Activated B cell treated with CpG ODN at 0.5 μM for 24 hours (primary cell): ENCODE measurements at regions not wholly inside any gene's neighbourhood (a gene's known extent, or its start where the extent isn't known, plus 50 kb on each side); places are given as distances from the start of the nearest gene placed in this dataset.

Experiments used
- ATAC-seq: fragments of 200-7000 bp; cut with Tn5 transposase; one replicate; pipeline ENCODE4 v1.10.0; 2021; ENCODE audit warnings: low read depth, mild to moderate bottlenecking, moderate library complexity
- CTCF ChIA-PET: fragments of 350-600 bp; sonication (Branson Sonifier 250); formaldehyde crosslinking; loops from one replicate; lab custom pipeline; 2021; ENCODE audit warnings: antibody characterized with exemption; lab: Charles Lee
- POLR2A ChIA-PET: fragments of 350-600 bp; sonication (Branson Sonifier 250); formaldehyde crosslinking; loops from one replicate; lab custom pipeline; 2021; ENCODE audit warnings: antibody characterized with exemption; lab: Charles Lee
- DNase-seq: peaks from one replicate; pipeline ENCODE4 v3.0.0; 2022
- H3K27ac Mint-ChIP-seq: one replicate; pipeline ENCODE4 v1.8.0; 2020; ENCODE audit warnings: mixed read lengths
- H3K27me3 Mint-ChIP-seq: one replicate; pipeline ENCODE4 v1.8.0; 2021; ENCODE audit warnings: mixed read lengths
- H3K36me3 Mint-ChIP-seq: one replicate; pipeline ENCODE4 v1.8.0; 2021; ENCODE audit warnings: low read depth, mixed read lengths
- H3K4me1 Mint-ChIP-seq: one replicate; pipeline ENCODE4 v1.8.0; 2021; ENCODE audit warnings: mixed read lengths
- H3K4me3 Mint-ChIP-seq: one replicate; pipeline ENCODE4 v1.8.0; 2020; ENCODE audit warnings: mild to moderate bottlenecking, mixed read lengths
- H3K9me3 Mint-ChIP-seq: one replicate; pipeline ENCODE4 v1.8.0; 2020; ENCODE audit warnings: mixed read lengths
- intact Hi-C: fragments of 100-400 bp; cut with micrococcal nuclease; formaldehyde crosslinking; loops from one replicate; pipeline ENCODE4 v1.15.1; 2024
- TF ChIP-seq, protein P1 (sequence below): fragments of 200-600 bp; IDR thresholded peaks from one replicate; pipeline ENCODE4 v1.8.0; 2022; ENCODE audit warnings: antibody characterized with exemption, mild to moderate bottlenecking

DNA sequence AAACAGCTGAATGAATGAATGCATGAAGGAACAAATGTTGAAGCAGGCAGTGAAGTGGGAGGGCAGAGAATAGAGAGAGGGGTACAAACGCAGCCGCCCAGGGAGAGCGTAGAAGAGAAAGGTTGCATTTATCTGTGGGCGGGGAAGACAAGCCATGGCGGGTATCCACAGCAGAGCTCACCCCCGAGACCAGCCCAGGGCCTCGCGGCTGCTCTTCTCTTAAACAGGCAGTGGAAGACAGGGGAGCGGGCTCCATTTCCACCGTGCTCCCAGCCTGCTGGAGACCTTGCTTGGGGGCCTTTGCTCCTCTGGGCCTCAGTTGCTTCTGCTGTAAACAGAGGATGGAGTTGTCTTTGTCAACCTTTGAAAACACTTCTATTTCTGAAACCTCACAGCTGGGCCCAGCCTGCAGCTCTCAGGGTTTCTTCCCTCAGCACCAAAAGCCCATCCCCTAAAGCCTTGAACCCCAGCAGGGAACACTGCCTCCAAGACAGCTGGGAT, 259.5 kb downstream of the UACA start:
- intact Hi-C loops, result loop anchor here (1.0 kb wide), 2 partner anchors 11 to 22 kb away; no protein-coding TSS in a partner anchor
- DNase-seq (no peak), ATAC-seq (peak; percentile 14)
- Mint-ChIP-seq H3K27me3 (no peaks in the 10 kb centered on the region), H3K36me3 (no peaks in the 10 kb centered on the region), H3K9me3 (no peaks in the 10 kb centered on the region), H3K27ac (peak overlapping the region; percentile 90), H3K4me3 (peak overlapping the region; percentile 70), H3K4me1 (peaks cover 68% of the 10 kb centered on the region)
- ChIA-PET POLR2A (interaction anchor here (0.6 to 5.7 kb wide), 22 partner anchors 8 to 1051 kb away, joined by 3 to 59 read pairs (median 6); partner anchors contain the start of genes RPLP1 and TLE3), CTCF (interaction anchor here (1.0 to 4.1 kb wide), 8 partner anchors 9 to 741 kb away, joined by 3 to 25 read pairs (median 8); partner anchors contain the start of gene TLE3)
- TF ChIP-seq, protein P1, sequence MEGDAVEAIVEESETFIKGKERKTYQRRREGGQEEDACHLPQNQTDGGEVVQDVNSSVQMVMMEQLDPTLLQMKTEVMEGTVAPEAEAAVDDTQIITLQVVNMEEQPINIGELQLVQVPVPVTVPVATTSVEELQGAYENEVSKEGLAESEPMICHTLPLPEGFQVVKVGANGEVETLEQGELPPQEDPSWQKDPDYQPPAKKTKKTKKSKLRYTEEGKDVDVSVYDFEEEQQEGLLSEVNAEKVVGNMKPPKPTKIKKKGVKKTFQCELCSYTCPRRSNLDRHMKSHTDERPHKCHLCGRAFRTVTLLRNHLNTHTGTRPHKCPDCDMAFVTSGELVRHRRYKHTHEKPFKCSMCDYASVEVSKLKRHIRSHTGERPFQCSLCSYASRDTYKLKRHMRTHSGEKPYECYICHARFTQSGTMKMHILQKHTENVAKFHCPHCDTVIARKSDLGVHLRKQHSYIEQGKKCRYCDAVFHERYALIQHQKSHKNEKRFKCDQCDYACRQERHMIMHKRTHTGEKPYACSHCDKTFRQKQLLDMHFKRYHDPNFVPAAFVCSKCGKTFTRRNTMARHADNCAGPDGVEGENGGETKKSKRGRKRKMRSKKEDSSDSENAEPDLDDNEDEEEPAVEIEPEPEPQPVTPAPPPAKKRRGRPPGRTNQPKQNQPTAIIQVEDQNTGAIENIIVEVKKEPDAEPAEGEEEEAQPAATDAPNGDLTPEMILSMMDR, result no peak

GRCh38 chr15:70503073-70503745, 260.1 kb downstream of the UACA start:
- H3K36me3 Mint-ChIP-seq, result no peaks in the 10 kb centered on the region
- no peaks in the 10 kb centered on the region for H3K27me3 Mint-ChIP-seq
- H3K9me3 Mint-ChIP-seq, result no peaks in the 10 kb centered on the region
- CTCF ChIA-PET, result interaction anchor here (1.7 to 4.1 kb wide), 3 partner anchors 10 to 404 kb away, joined by 8 to 13 read pairs (median 9); partner anchors contain the start of gene TLE3
- peak overlapping the region; percentile 70 for H3K4me3 Mint-ChIP-seq
- H3K4me1 Mint-ChIP-seq, result peaks cover 62% of the 10 kb centered on the region
- peak; percentile 10 for ATAC-seq
- intact Hi-C loops, result no loop called here
- DNase-seq, result no peak
- POLR2A ChIA-PET, result interaction anchor here (0.9 to 5.7 kb wide), 15 partner anchors 8 to 746 kb away, joined by 3 to 59 read pairs (median 6); partner anchors contain the start of gene TLE3
- TF ChIP-seq, protein P1, result no peak
- H3K27ac Mint-ChIP-seq, result peak overlapping the region; percentile 90

DNA sequence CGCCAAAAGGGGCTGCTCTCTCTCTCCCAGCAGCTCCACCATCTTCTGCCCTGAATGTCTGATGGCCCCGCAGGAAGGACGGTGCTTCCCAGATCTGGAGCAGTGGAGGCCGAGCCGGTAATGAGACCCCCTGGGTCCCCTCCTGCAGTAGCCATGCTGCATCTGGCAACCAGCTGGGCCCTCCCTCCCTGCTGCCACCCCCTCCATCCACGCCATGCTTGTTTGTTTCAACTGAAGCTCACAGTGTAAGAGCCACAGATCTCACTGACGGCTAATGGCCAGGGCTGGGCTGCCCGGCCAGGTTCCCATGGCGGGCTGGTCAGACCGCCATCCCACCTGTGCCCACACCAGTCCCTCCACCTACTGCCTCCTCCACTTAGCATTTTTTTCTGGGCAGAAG, 260.8 kb downstream of the UACA start:
- Mint-ChIP-seq H3K4me1 (peaks cover 58% of the 10 kb centered on the region), H3K36me3 (no peaks in the 10 kb centered on the region), H3K4me3 (no peak overlapping the region), H3K27me3 (no peaks in the 10 kb centered on the region), H3K27ac (peak overlapping the region; percentile 90), H3K9me3 (no peaks in the 10 kb centered on the region)
- CTCF ChIA-PET, result interaction anchor here (1.0 kb wide), 1 partner anchor 1039 kb away, joined by 3 read pairs; no protein-coding TSS in a partner anchor
- intact Hi-C loops, result no loop called here
- TF ChIP-seq, protein P1, result no peak
- ATAC-seq (no peak), DNase-seq (no peak)
- POLR2A ChIA-PET, result interaction anchor here (2.9 to 5.7 kb wide), 3 partner anchors 10 to 25 kb away, joined by 6 to 59 read pairs (median 36); no protein-coding TSS in a partner anchor

DNA sequence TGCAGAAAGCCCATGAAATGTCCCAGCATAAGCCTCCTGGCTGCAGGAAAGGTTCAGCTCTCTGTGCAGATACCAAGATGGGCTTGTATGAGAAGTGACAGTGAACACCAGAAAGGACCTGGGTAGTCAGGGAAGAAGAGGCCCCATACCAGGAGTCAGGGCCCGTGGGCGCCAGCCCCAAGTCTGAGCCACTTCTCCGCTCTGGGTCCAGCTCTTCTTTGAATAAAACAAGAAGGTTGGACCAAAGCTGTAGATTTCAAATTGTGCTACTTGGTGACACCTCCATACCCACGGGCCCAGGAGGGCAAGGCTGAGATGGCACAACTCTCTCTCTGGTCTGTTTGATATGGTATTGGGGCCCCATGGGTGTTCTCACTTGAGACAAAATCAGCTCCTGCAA, 261.5 kb downstream of the UACA start:
- CTCF ChIA-PET, result interaction anchor here (1.0 kb wide), 1 partner anchor 1039 kb away, joined by 3 read pairs; no protein-coding TSS in a partner anchor
- ATAC-seq, result no peak
- peaks cover 63% of the 10 kb centered on the region for H3K4me1 Mint-ChIP-seq

More for the DNA sequence above, 261.5 kb downstream of the UACA start:
- DNase-seq, result no peak
- Mint-ChIP-seq H3K27ac (no peak overlapping the region), H3K36me3 (no peaks in the 10 kb centered on the region), H3K27me3 (no peaks in the 10 kb centered on the region), H3K4me3 (peak overlapping the region; percentile 11), H3K9me3 (no peaks in the 10 kb centered on the region)
- TF ChIP-seq, protein P1, result no peak
- intact Hi-C loops, result no loop called here
- POLR2A ChIA-PET, result interaction anchor here (2.9 to 5.7 kb wide), 2 partner anchors 9 to 14 kb away, joined by 6 to 59 read pairs; no protein-coding TSS in a partner anchor
